Neutrophil (primary cell): ENCODE measurements at regions not wholly inside any gene's neighbourhood (a gene's known extent, or its start where the extent isn't known, plus 50 kb on each side); places are given as distances from the start of the nearest gene placed in this dataset.

Source experiments
- H3K27ac ChIP-seq: fragments of 200-600 bp; sonication (generic); 2 replicates; pipeline ENCODE4 v1.5.1; 2016; ENCODE audit warnings: mild to moderate bottlenecking, moderate library complexity
- H3K27me3 ChIP-seq: fragments of 200-600 bp; sonication (generic); 2 replicates; pipeline ENCODE4 v1.6.0; 2016; ENCODE audit warnings: mild to moderate bottlenecking
- H3K36me3 ChIP-seq: fragments of 200-600 bp; sonication (generic); 2 replicates; pipeline ENCODE4 v1.5.1; 2017
- H3K4me1 ChIP-seq, 2 experiments: fragments of 200-600 bp in 1 of 2; sonication (generic) in 1 of 2; 1 replicate in 1 of 2; 2 replicates in 1 of 2; pipeline versions ENCODE4 v1.5.1 to v1.6.1; 2013 to 2016; ENCODE audit warnings: low read depth in 1 of 2, low read length in 1 of 2, mild to moderate bottlenecking in 1 of 2, moderate library complexity in 1 of 2; ENCODE audit not compliant: control insufficient read depth in 1 of 2, insufficient read depth in 1 of 2
- H3K4me3 ChIP-seq, 2 experiments: fragments of 200-600 bp in 1 of 2; sonication (generic) in 1 of 2; 1 replicate in 1 of 2; 2 replicates in 1 of 2; pipeline ENCODE4 v1.5.1; 2013 to 2016; ENCODE audit warnings: low read depth in 1 of 2, low read length in 1 of 2, mild to moderate bottlenecking in 1 of 2, moderate library complexity in 1 of 2
- H3K9me3 ChIP-seq: fragments of 200-600 bp; sonication (generic); 2 replicates; pipeline ENCODE4 v1.5.1; 2016
- TF ChIP-seq, protein P1 (sequence below): fragments of 200-600 bp; sonication (generic); IDR thresholded peaks from 2 replicates; pipeline ENCODE4 v1.5.1; 2016; ENCODE audit warnings: antibody characterized with exemption

DNA sequence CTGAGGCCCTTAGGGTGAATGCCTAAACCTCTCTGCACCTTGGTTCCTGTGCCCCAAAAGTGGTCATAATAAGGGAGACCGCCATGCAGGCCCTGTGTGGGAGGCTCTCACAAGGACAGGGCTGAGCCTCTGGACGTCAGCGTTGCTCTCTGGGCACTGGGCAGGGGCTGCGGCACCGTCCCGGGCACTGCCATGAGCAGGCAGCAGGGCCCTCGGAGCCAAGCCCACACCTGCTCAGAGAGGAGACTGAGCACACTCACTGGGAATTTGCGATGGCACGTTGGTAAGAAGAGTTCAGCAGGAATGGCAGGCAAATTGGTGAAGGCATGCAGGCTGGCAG lies 123.4 kb downstream of the HMX1 start:
- H3K9me3 ChIP-seq = no peaks in the 10 kb centered on the region
- H3K36me3 ChIP-seq = no peaks in the 10 kb centered on the region
- H3K27me3 ChIP-seq = peaks cover 9% of the 10 kb centered on the region
- TF ChIP-seq, protein P1, sequence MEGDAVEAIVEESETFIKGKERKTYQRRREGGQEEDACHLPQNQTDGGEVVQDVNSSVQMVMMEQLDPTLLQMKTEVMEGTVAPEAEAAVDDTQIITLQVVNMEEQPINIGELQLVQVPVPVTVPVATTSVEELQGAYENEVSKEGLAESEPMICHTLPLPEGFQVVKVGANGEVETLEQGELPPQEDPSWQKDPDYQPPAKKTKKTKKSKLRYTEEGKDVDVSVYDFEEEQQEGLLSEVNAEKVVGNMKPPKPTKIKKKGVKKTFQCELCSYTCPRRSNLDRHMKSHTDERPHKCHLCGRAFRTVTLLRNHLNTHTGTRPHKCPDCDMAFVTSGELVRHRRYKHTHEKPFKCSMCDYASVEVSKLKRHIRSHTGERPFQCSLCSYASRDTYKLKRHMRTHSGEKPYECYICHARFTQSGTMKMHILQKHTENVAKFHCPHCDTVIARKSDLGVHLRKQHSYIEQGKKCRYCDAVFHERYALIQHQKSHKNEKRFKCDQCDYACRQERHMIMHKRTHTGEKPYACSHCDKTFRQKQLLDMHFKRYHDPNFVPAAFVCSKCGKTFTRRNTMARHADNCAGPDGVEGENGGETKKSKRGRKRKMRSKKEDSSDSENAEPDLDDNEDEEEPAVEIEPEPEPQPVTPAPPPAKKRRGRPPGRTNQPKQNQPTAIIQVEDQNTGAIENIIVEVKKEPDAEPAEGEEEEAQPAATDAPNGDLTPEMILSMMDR = no peak
- no peak overlapping the region for H3K27ac ChIP-seq
- H3K4me3 ChIP-seq = no peak overlapping the region
- no peaks in the 10 kb centered on the region for H3K4me1 ChIP-seq

GRCh38 chr4:8747467-8748235 lies 124.0 kb downstream of the HMX1 start:
- TF ChIP-seq, protein P1 = no peak
- no peaks in the 10 kb centered on the region for H3K4me1 ChIP-seq
- no peaks in the 10 kb centered on the region for H3K36me3 ChIP-seq

DNA sequence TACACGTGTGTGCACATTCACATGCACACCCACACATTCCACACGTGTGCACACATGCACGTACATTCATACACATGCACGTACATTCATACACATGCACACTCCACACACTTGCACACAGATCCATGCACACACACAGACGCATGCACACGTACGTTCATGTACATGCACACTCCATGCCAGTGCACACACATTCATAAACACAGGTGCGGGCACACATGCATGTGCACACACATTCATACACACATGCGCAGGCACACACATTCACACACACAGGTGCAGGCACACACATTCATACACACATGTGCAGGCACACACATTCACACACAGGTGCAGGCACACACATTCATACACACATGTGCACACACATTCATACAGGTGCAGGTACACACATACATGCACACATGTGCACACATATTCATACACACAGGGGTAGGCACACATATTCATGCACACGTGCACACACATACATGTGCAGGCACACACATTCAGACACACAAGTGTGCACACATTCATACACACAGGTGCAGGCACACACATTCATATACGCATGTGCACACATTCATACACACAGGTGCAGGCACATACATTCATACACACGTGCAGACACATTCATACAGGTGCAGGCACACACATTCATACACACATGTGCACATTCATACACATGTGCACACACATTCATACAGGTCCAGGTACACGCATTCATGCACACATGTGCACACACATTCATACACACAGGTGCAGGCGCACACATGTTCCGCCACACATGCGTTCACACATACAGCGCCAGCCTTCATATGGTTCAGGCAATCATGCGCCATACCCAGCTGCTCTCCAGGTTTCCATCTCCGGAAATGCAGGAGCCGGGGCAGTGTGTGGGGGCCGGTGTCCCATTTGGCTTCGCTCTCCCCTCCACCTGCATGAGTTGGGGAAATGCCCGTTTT lies 124.8 kb downstream of the HMX1 start:
- Histone ChIP-seq H3K4me3 (no peak overlapping the region), H3K36me3 (no peaks in the 10 kb centered on the region), H3K9me3 (no peaks in the 10 kb centered on the region)

More at GRCh38 chr4:8747467-8748235, 124.0 kb downstream of the HMX1 start:
- Histone ChIP-seq H3K9me3 (no peaks in the 10 kb centered on the region), H3K27ac (no peak overlapping the region), H3K4me3 (no peak overlapping the region), H3K27me3 (peaks cover 7% of the 10 kb centered on the region)

DNA sequence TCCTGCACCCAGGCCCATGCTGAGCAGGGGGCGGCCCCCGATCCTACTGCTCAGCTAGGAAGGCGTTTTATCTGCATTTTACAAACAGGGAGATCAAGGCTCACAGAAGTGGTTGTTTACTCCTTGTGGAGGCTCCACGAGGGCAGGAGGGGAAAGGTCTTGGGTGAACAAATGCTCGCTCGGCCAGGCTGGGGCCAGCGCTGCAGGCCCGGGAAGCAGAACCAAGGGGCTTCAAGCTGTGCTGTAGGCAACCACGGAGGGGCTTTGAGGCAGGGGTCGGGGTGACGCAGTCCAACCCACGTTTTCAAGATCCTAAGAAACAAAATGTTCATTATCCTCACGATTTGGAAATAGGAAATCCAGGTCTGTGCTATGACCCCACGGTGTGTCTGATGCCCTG lies 125.8 kb downstream of the HMX1 start:
- TF ChIP-seq, protein P1 = no peak
- Histone ChIP-seq H3K4me3 (no peak overlapping the region), H3K4me1 (no peaks in the 10 kb centered on the region), H3K27ac (no peak overlapping the region), H3K9me3 (no peaks in the 10 kb centered on the region), H3K36me3 (no peaks in the 10 kb centered on the region), H3K27me3 (no peaks in the 10 kb centered on the region)

More for the DNA sequence above, 124.8 kb downstream of the HMX1 start:
- no peaks in the 10 kb centered on the region for H3K4me1 ChIP-seq
- H3K27me3 ChIP-seq = no peaks in the 10 kb centered on the region
- no peak overlapping the region for H3K27ac ChIP-seq
- TF ChIP-seq, protein P1 = no peak

DNA sequence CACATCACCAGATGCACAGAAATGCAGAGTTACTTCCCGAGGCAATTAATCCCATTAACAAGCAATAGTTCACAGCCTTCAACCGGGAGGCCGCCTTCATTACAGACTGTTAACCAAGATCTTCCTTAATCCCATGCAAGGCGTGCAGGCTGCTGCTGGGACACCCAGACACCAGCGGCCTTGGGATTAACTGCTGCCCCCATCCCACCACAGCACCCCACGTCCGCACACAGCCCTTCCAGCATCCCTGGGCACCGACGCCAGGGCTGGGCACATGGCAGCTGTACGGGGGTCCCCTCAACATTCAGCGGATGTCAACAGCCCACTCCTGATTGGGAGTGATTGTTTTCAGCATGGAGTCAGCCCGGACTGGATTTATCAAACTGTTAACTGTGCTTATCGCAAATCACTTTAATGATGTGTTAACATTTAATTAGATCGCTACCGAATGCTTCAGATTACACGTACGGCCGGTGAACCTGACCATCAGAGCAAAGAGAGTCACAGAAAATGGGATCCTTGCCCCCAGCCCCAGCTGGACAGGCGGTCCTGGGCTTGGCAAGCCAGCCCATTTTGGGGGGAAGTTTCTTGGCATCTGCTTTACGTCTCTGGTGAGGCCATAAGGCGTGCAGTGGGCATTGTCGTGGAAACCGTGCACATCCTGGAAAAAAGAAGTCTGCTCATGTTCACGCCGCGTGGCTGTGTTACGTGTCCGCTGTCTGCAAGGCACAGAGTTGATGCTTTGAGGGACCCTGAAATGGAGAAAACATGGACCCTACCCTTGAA lies 126.4 kb downstream of the HMX1 start:
- TF ChIP-seq, protein P1 = no peak
- no peaks in the 10 kb centered on the region for H3K27me3 ChIP-seq
- no peaks in the 10 kb centered on the region for H3K9me3 ChIP-seq
- H3K4me1 ChIP-seq = no peaks in the 10 kb centered on the region
- H3K27ac ChIP-seq = no peak overlapping the region
- H3K4me3 ChIP-seq = no peak overlapping the region
- H3K36me3 ChIP-seq = no peaks in the 10 kb centered on the region
